Small intestine (tissue), 7 donors: ENCODE measurements at regions not wholly inside any gene's neighbourhood (a gene's known extent, or its start where the extent isn't known, plus 50 kb on each side); places are given as distances from the start of the nearest gene placed in this dataset.

ENCODE experiments used
- DNase-seq, 2 donors: peaks; one replicate each; pipeline versions ENCODE4 v3.0.0 to v3.0.0-alpha.2; 2013
- FAIRE-seq: peaks from 2 replicates; lab custom pipeline; 2012; peaks lifted over from hg19 to GRCh38; lab: Jason Lieb, UNC
- H3K27ac ChIP-seq, 3 donors: one replicate each; pipeline ENCODE4 v1.5.1; 2013; ENCODE audit warnings: low read length in 2 of 3, mild to moderate bottlenecking in 2 of 3, control low read depth in 1 of 3, inconsistent platforms in 1 of 3, low read depth in 1 of 3, moderate library complexity in 1 of 3
- H3K27me3 ChIP-seq, 3 donors: one replicate each; pipeline ENCODE4 v1.6.1; 2013; ENCODE audit warnings: low read length in 3 of 3, inconsistent platforms in 1 of 3; ENCODE audit not compliant: control insufficient read depth in 3 of 3, insufficient read depth in 3 of 3
- H3K36me3 ChIP-seq, 3 donors: one replicate each; pipeline ENCODE4 v1.6.1; 2013; ENCODE audit warnings: low read length in 3 of 3, inconsistent platforms in 1 of 3, low read depth in 1 of 3, mild to moderate bottlenecking in 1 of 3, moderate library complexity in 1 of 3; ENCODE audit not compliant: control insufficient read depth in 3 of 3, insufficient read depth in 2 of 3
- H3K4me1 ChIP-seq, 3 donors: one replicate each; pipeline ENCODE4 v1.6.1; 2013; ENCODE audit warnings: low read length in 2 of 3, inconsistent platforms in 1 of 3, low read depth in 1 of 3, mild to moderate bottlenecking in 1 of 3, moderate library complexity in 1 of 3; ENCODE audit not compliant: control insufficient read depth in 3 of 3, insufficient read depth in 2 of 3
- H3K4me3 ChIP-seq, 3 donors: one replicate each; pipeline ENCODE4 v1.5.1; 2013; ENCODE audit warnings: low read length in 3 of 3, control low read depth in 1 of 3, inconsistent platforms in 1 of 3, low read depth in 1 of 3, mild to moderate bottlenecking in 1 of 3, moderate library complexity in 1 of 3
- H3K9me3 ChIP-seq, 2 donors: one replicate each; pipeline ENCODE4 v1.6.1; 2013; ENCODE audit warnings: low read depth in 1 of 2, low read length in 1 of 2; ENCODE audit not compliant: control insufficient read depth in 2 of 2, insufficient read depth in 1 of 2
- WGBS, 3 donors: extraction: QIAGEN DNeasy Blood & Tissue Kit; methylation state at CpG; one replicate each; pipeline ENCODE4 v1.1.7; 2013; 5-methylcytosine and 5-hydroxymethylcytosine counted together
- donor health status: healthy with polysubstance abuse.
- donor health status: control.
- donor health status: control.
- donor health status: Bipolar disorder and iron deficiency.
- donor health status: healthy.

GRCh38 chr11:111095327-111095726 lies 150.2 kb upstream of the POU2AF2 start:
- H3K27ac ChIP-seq, result no peak overlapping the region
- 95 to 97% (median 97%) methylated on average over 1 of the region's 1 CpG for WGBS, 3 donors
- FAIRE-seq, result no peak

GRCh38 chr11:111093061-111093460 lies 152.5 kb upstream of the POU2AF2 start:
- no peak for DNase-seq
- no peak for FAIRE-seq
- Histone ChIP-seq H3K4me1 (no peaks in the 10 kb centered on the region), H3K9me3 (no peaks in the 10 kb centered on the region), H3K27ac (no peak overlapping the region), H3K27me3 (no peaks in the 10 kb centered on the region), H3K36me3 (no peaks in the 10 kb centered on the region), H3K4me3 (no peak overlapping the region)
- WGBS, 3 donors, result 76 to 83% (median 81%) methylated on average over 4 of the region's 4 CpGs

More at GRCh38 chr11:111095327-111095726, 150.2 kb upstream of the POU2AF2 start:
- no peaks in the 10 kb centered on the region for H3K9me3 ChIP-seq
- H3K36me3 ChIP-seq, result no peaks in the 10 kb centered on the region
- no peak overlapping the region for H3K4me3 ChIP-seq
- DNase-seq, result no peak
- H3K27me3 ChIP-seq, result no peaks in the 10 kb centered on the region
- no peaks in the 10 kb centered on the region for H3K4me1 ChIP-seq

DNA sequence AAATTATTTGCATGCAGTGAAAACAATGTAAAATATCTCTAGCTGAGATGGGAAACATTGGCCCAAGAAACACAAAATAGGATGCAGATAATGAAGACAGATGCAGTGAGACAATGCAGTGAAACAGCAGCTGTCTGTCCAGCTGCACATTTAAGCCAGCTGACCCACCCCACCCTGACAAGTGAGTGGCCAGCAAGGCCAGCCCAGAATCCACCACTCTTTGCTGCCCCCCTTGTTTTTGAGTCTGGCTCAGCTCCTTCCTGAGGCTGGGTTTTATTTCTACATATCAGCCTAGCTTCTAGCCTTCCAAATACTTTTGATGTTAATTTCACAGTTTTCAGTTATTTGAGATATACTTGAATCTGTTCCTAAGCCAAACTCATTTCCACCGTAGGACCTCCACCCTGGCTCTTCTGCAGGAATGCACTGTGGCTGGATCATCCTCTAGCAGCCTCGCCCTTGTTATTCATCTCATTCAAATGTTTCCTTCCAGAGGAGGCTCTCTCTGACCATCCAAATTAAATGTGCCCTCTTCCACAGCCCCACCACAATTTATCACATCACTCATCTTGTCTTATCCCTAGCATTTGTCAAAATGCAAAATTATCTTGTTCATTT lies 154.1 kb upstream of the POU2AF2 start:
- DNase-seq (no peak), FAIRE-seq (no peak)
- Histone ChIP-seq H3K27me3 (no peaks in the 10 kb centered on the region), H3K4me1 (no peaks in the 10 kb centered on the region), H3K27ac (no peak overlapping the region), H3K9me3 (no peaks in the 10 kb centered on the region), H3K4me3 (no peak overlapping the region), H3K36me3 (no peaks in the 10 kb centered on the region)
- WGBS, 3 donors, result 43 to 64% (median 49%) methylated on average over 2 of the region's 2 CpGs

- Histone ChIP-seq H3K27ac (no peak overlapping the region), H3K36me3 (no peaks in the 10 kb centered on the region), H3K4me1 (no peaks in the 10 kb centered on the region), H3K9me3 (no peaks in the 10 kb centered on the region), H3K4me3 (no peak overlapping the region), H3K27me3 (no peaks in the 10 kb centered on the region)
- no peak for FAIRE-seq
- DNase-seq, result no peak
- WGBS, 3 donors, result 44 to 54% (median 53%) methylated on average over 2 of the region's 2 CpGs
Measured at GRCh38 chr11:111089759-111090158, 155.8 kb upstream of the POU2AF2 start.

GRCh38 chr11:111088847-111089355 lies 156.6 kb upstream of the POU2AF2 start:
- H3K27me3 ChIP-seq, result no peaks in the 10 kb centered on the region
- H3K27ac ChIP-seq, result no peak overlapping the region
- no peaks in the 10 kb centered on the region for H3K4me1 ChIP-seq
- no peaks in the 10 kb centered on the region for H3K36me3 ChIP-seq
- WGBS, 3 donors, result 68 to 77% (median 76%) methylated on average over 2 of the region's 2 CpGs
- no peak for DNase-seq
- H3K4me3 ChIP-seq, result no peak overlapping the region
- no peak for FAIRE-seq
- no peaks in the 10 kb centered on the region for H3K9me3 ChIP-seq

DNA sequence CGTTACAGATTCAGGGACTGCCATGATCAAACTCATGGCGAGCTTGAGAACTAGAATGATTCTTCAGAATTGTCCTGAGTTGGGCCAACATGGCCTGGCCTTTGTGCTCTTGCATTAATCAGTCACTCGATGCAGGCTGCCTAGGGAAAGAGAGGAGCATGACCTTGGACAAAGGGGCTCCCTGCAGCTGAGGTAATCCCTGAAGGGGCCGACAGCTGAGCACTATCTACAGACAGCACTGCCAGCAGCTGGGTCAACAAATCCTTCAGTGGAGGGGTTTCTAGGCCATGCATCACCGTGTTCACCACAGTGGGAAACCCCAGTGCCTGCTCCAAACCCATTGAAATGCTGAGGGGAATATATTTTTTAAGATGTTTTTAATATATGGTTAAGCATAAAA lies 159.5 kb upstream of the POU2AF2 start:
- Histone ChIP-seq H3K27me3 (no peaks in the 10 kb centered on the region), H3K4me3 (no peak overlapping the region), H3K4me1 (no peaks in the 10 kb centered on the region), H3K36me3 (no peaks in the 10 kb centered on the region), H3K9me3 (no peaks in the 10 kb centered on the region), H3K27ac (no peak overlapping the region)
- FAIRE-seq, result no peak
- WGBS, 3 donors, result 48 to 60% (median 56%) methylated on average over 5 of the region's 5 CpGs
- no peak for DNase-seq

DNA sequence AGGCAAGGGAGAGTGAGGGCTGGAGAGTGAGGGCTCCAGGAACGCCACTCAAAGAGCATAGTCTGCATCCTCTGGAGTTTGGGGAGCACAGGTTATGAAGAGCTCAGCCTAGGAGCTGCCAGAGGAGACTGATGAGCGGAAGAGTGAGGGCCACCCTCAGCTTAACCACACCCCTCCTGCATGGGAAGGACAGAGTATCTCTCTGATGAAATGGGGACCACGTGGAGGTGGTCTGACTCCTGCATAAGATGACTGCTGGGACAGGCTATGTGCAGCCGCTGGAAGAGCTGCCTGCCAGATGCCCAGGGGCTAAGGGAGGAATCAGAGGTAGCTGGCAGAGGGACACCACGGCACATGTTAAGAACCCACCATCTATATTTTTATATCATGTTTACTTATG lies 162.9 kb upstream of the POU2AF2 start:
- no peak overlapping the region for H3K4me3 ChIP-seq
- WGBS, 3 donors, result 60 to 80% (median 67%) methylated on average over 5 of the region's 5 CpGs
- no peaks in the 10 kb centered on the region for H3K36me3 ChIP-seq
- no peaks in the 10 kb centered on the region for H3K9me3 ChIP-seq
- DNase-seq (no peak), FAIRE-seq (no peak)
- no peaks in the 10 kb centered on the region for H3K4me1 ChIP-seq
- no peak overlapping the region for H3K27ac ChIP-seq
- H3K27me3 ChIP-seq, result no peaks in the 10 kb centered on the region

- Histone ChIP-seq H3K36me3 (no peaks in the 10 kb centered on the region), H3K4me3 (no peak overlapping the region), H3K4me1 (no peaks in the 10 kb centered on the region), H3K9me3 (no peaks in the 10 kb centered on the region), H3K27ac (no peak overlapping the region), H3K27me3 (no peaks in the 10 kb centered on the region)
- 70 to 79% (median 76%) methylated on average over 3 of the region's 3 CpGs for WGBS, 3 donors
- DNase-seq (no peak), FAIRE-seq (no peak)
Measured at GRCh38 chr11:111081021-111081511, 164.5 kb upstream of the POU2AF2 start.
